ENCODE measurements at regions not wholly inside any gene's neighbourhood (a gene's known extent, or its start where the extent isn't known, plus 50 kb on each side); places are given as distances from the start of the nearest gene placed in this dataset.

DNA sequence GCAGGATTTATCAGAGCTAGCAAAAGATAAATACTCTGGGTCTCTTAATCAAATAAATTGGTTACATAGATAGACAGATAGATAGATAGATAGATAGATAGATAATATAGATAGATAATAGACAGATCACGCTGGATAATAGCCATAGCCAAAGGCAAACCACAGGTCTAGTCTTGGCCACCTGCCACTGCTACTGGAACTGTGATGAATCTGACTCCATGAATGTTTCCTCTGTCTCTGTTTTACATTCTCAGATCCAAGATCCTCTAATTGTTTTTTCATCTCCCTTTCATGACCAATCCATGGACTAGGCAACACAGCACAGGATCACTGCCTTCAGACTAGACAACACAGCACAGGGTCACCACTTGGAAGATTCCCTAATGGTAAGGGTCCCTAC is 444.7 kb upstream of the NFIA start:
- Histone ChIP-seq H2BK15ac (ENCODE audit: low read length) (no peak overlapping the region), H4K8ac (ENCODE audit: low read depth, low read length) (no peak overlapping the region), H2BK120ac (ENCODE audit: low read depth, low read length) (no peak overlapping the region), H3K18ac (ENCODE audit: low read length) (no peak overlapping the region), H3K4me3 (ENCODE audit: low read length in 2 of 2) (no peak overlapping the region), H2AK5ac (ENCODE audit: low read depth, low read length) (no peak overlapping the region), H3K4me1 (ENCODE audit: control insufficient read depth in 2 of 2, insufficient read depth in 1 of 2, low read depth in 1 of 2, low read length in 2 of 2) (peaks cover 0 to 1% of the 10 kb centered on the region in 2 donors), H3K36me3 (replicated peaks in 1 of 2; ENCODE audit: control insufficient read depth in 2 of 2, insufficient read depth in 2 of 2, low read length in 2 of 2) (no peaks in the 10 kb centered on the region), H3K9ac (ENCODE audit: low read depth, low read length, poor library complexity) (no peak overlapping the region), H3K14ac (ENCODE audit: low read length) (no peak overlapping the region), H2BK5ac (ENCODE audit: low read length) (no peak overlapping the region), H3K9me3 (replicated peaks in 1 of 2; ENCODE audit: control insufficient read depth in 2 of 2, insufficient read depth in 1 of 2, low read depth in 1 of 2, low read length in 2 of 2) (no peaks in the 10 kb centered on the region), H3K4me2 (ENCODE audit: insufficient read depth, low read length, poor library complexity, severe bottlenecking) (no peak overlapping the region), H4K91ac (ENCODE audit: low read depth, low read length, poor library complexity) (no peak overlapping the region), H3K27me3 (ENCODE audit: control insufficient read depth in 3 of 3, insufficient read depth in 3 of 3, low read depth in 1 of 3, low read length in 3 of 3) (no peaks in the 10 kb centered on the region), H2AFZ (ENCODE audit: low read length) (no peak overlapping the region), H3K4ac (ENCODE audit: low read length) (no peak overlapping the region), H3K23ac (ENCODE audit: low read depth, low read length, poor library complexity) (no peak overlapping the region), H3K27ac (replicated peaks; ENCODE audit: low read length) (no peak overlapping the region), H2BK12ac (ENCODE audit: low read length) (no peak overlapping the region), H3K79me1 (ENCODE audit: low read depth, low read length) (no peaks in the 10 kb centered on the region)
- no peak for DNase-seq (ENCODE audit: low spot score)
- no CpG with 5 or more reads among the region's 1 CpG for WGBS, 2 donors (ENCODE audit: extremely low coverage in 2 of 2, insufficient read length in 2 of 2, insufficient replicate concordance in 1 of 2)

DNA sequence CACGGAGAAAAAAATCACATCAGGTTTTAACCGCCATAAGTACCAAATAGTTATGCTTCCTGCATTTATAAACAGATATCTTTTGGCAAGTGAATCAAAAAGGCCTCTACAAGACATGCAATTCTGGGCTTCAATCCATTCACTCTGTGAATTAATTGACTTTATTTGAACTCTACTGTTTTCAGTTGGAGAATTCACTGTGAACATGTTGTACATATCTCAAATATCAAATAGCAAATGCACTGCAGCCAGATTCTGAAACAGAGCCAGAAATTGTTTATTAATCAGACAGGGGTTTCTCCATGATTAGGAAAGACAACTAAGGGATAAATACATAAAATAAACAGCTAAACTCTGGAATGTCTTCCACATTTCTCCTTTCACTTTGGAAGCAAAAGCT is 445.4 kb upstream of the NFIA start:
- H3K4me3 ChIP-seq (ENCODE audit: low read length in 2 of 2): no peak overlapping the region
- no peak overlapping the region for H2BK12ac ChIP-seq (ENCODE audit: low read length)
- no peak overlapping the region for H3K4ac ChIP-seq (ENCODE audit: low read length)
- peaks cover 0 to 1% of the 10 kb centered on the region in 2 donors for H3K4me1 ChIP-seq (ENCODE audit: control insufficient read depth in 2 of 2, insufficient read depth in 1 of 2, low read depth in 1 of 2, low read length in 2 of 2)
- H3K36me3 ChIP-seq (replicated peaks in 1 of 2; ENCODE audit: control insufficient read depth in 2 of 2, insufficient read depth in 2 of 2, low read length in 2 of 2): no peaks in the 10 kb centered on the region
- H3K4me2 ChIP-seq (ENCODE audit: insufficient read depth, low read length, poor library complexity, severe bottlenecking): no peak overlapping the region
- no peak overlapping the region for H3K27ac ChIP-seq (replicated peaks; ENCODE audit: low read length)
- no peak overlapping the region for H3K14ac ChIP-seq (ENCODE audit: low read length)
- H2BK5ac ChIP-seq (ENCODE audit: low read length): no peak overlapping the region
- no peaks in the 10 kb centered on the region for H3K79me1 ChIP-seq (ENCODE audit: low read depth, low read length)
- no peak overlapping the region for H2BK15ac ChIP-seq (ENCODE audit: low read length)
- H3K9ac ChIP-seq (ENCODE audit: low read depth, low read length, poor library complexity): no peak overlapping the region
- no peaks in the 10 kb centered on the region for H3K27me3 ChIP-seq (ENCODE audit: control insufficient read depth in 3 of 3, insufficient read depth in 3 of 3, low read depth in 1 of 3, low read length in 3 of 3)
- no peak overlapping the region for H2AK5ac ChIP-seq (ENCODE audit: low read depth, low read length)
- WGBS, 2 donors (ENCODE audit: extremely low coverage in 2 of 2, insufficient read length in 2 of 2, insufficient replicate concordance in 1 of 2): no CpG with 5 or more reads among the region's 2 CpGs
- no peak overlapping the region for H2BK120ac ChIP-seq (ENCODE audit: low read depth, low read length)
- no peak for DNase-seq (ENCODE audit: low spot score)
- H2AFZ ChIP-seq (ENCODE audit: low read length): peak overlapping the region; percentile 51
- H4K8ac ChIP-seq (ENCODE audit: low read depth, low read length): no peak overlapping the region
- no peaks in the 10 kb centered on the region for H3K9me3 ChIP-seq (replicated peaks in 1 of 2; ENCODE audit: control insufficient read depth in 2 of 2, insufficient read depth in 1 of 2, low read depth in 1 of 2, low read length in 2 of 2)
- no peak overlapping the region for H3K23ac ChIP-seq (ENCODE audit: low read depth, low read length, poor library complexity)
- no peak overlapping the region for H4K91ac ChIP-seq (ENCODE audit: low read depth, low read length, poor library complexity)
- no peak overlapping the region for H3K18ac ChIP-seq (ENCODE audit: low read length)

DNA sequence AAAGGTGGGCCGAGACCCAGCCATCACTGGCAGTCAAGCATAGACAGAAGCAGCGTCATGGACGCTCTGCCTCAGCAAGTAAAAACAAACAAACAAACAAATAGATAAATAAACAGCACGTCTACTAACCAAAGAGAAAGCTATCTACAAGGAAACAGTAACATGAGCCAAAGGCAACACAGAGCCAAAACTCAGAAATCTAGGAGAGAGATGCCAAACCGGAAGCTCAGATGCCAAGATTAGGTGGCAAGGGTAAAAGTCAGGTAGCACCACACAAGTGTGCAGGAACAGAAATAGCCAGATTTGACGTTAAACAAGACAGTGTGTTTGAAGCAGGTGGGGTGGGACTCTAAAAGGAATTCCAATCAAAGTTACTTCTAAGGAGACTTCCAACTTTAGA is 448.3 kb upstream of the NFIA start:
- Histone ChIP-seq H4K91ac (ENCODE audit: low read depth, low read length, poor library complexity) (no peak overlapping the region), H3K14ac (ENCODE audit: low read length) (no peak overlapping the region), H2BK5ac (ENCODE audit: low read length) (no peak overlapping the region), H3K18ac (ENCODE audit: low read length) (no peak overlapping the region), H3K4me3 (ENCODE audit: low read length in 2 of 2) (no peak overlapping the region), H2BK12ac (ENCODE audit: low read length) (no peak overlapping the region), H3K9ac (ENCODE audit: low read depth, low read length, poor library complexity) (no peak overlapping the region), H2BK120ac (ENCODE audit: low read depth, low read length) (no peak overlapping the region), H3K36me3 (replicated peaks in 1 of 2; ENCODE audit: control insufficient read depth in 2 of 2, insufficient read depth in 2 of 2, low read length in 2 of 2) (no peaks in the 10 kb centered on the region), H3K4me2 (ENCODE audit: insufficient read depth, low read length, poor library complexity, severe bottlenecking) (no peak overlapping the region), H2BK15ac (ENCODE audit: low read length) (no peak overlapping the region), H4K8ac (ENCODE audit: low read depth, low read length) (no peak overlapping the region), H3K27ac (replicated peaks; ENCODE audit: low read length) (no peak overlapping the region), H3K27me3 (ENCODE audit: control insufficient read depth in 3 of 3, insufficient read depth in 3 of 3, low read depth in 1 of 3, low read length in 3 of 3) (no peaks in the 10 kb centered on the region), H3K79me1 (ENCODE audit: low read depth, low read length) (no peaks in the 10 kb centered on the region), H3K4ac (ENCODE audit: low read length) (no peak overlapping the region), H2AK5ac (ENCODE audit: low read depth, low read length) (no peak overlapping the region), H3K4me1 (ENCODE audit: control insufficient read depth in 2 of 2, insufficient read depth in 1 of 2, low read depth in 1 of 2, low read length in 2 of 2) (peaks cover 0 to 1% of the 10 kb centered on the region in 2 donors), H2AFZ (ENCODE audit: low read length) (no peak overlapping the region), H3K9me3 (replicated peaks in 1 of 2; ENCODE audit: control insufficient read depth in 2 of 2, insufficient read depth in 1 of 2, low read depth in 1 of 2, low read length in 2 of 2) (no peaks in the 10 kb centered on the region), H3K23ac (ENCODE audit: low read depth, low read length, poor library complexity) (no peak overlapping the region)
- no CpG with 5 or more reads among the region's 6 CpGs for WGBS, 2 donors (ENCODE audit: extremely low coverage in 2 of 2, insufficient read length in 2 of 2, insufficient replicate concordance in 1 of 2)
- DNase-seq (ENCODE audit: low spot score): no peak

DNA sequence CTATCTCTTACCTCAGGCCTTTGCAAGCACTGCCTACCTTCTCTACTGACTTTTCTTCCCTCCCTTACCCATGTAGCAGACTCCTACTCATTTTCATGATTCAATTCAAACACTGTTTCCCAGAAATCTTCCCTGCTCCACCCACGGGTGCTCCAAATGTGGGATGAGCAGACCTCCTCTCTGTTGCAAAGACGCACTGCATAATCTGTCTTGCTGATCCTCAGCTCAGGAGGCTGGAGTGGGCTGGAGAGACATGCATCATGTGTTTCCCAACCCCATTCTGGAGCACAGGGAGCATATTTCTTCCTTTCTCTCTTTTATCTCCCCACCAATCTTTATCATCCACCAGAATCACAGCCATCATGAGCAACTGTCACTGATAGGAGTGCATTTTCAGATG is 459.9 kb upstream of the NFIA start:
- Histone ChIP-seq H3K4me3 (ENCODE audit: low read length in 2 of 2) (no peak overlapping the region), H3K4me2 (ENCODE audit: insufficient read depth, low read length, poor library complexity, severe bottlenecking) (no peak overlapping the region), H2BK120ac (ENCODE audit: low read depth, low read length) (no peak overlapping the region), H3K79me1 (ENCODE audit: low read depth, low read length) (no peaks in the 10 kb centered on the region), H3K27ac (replicated peaks; ENCODE audit: low read length) (no peak overlapping the region), H4K91ac (ENCODE audit: low read depth, low read length, poor library complexity) (no peak overlapping the region), H3K36me3 (replicated peaks in 1 of 2; ENCODE audit: control insufficient read depth in 2 of 2, insufficient read depth in 2 of 2, low read length in 2 of 2) (no peaks in the 10 kb centered on the region), H3K14ac (ENCODE audit: low read length) (no peak overlapping the region), H2BK15ac (ENCODE audit: low read length) (no peak overlapping the region), H3K4ac (ENCODE audit: low read length) (no peak overlapping the region), H2AFZ (ENCODE audit: low read length) (no peak overlapping the region), H2BK12ac (ENCODE audit: low read length) (no peak overlapping the region), H3K9ac (ENCODE audit: low read depth, low read length, poor library complexity) (no peak overlapping the region), H4K8ac (ENCODE audit: low read depth, low read length) (no peak overlapping the region), H3K18ac (ENCODE audit: low read length) (no peak overlapping the region), H2AK5ac (ENCODE audit: low read depth, low read length) (no peak overlapping the region), H3K27me3 (ENCODE audit: control insufficient read depth in 3 of 3, insufficient read depth in 3 of 3, low read depth in 1 of 3, low read length in 3 of 3) (no peaks in the 10 kb centered on the region), H3K4me1 (ENCODE audit: control insufficient read depth in 2 of 2, insufficient read depth in 1 of 2, low read depth in 1 of 2, low read length in 2 of 2) (peaks cover 4 to 13% of the 10 kb centered on the region in 2 donors), H3K9me3 (replicated peaks in 1 of 2; ENCODE audit: control insufficient read depth in 2 of 2, insufficient read depth in 1 of 2, low read depth in 1 of 2, low read length in 2 of 2) (no peaks in the 10 kb centered on the region), H2BK5ac (ENCODE audit: low read length) (no peak overlapping the region), H3K23ac (ENCODE audit: low read depth, low read length, poor library complexity) (no peak overlapping the region)
- no CpG with 5 or more reads among the region's 2 CpGs for WGBS, 2 donors (ENCODE audit: extremely low coverage in 2 of 2, insufficient read length in 2 of 2, insufficient replicate concordance in 1 of 2)
- DNase-seq (ENCODE audit: low spot score): no peak
